GM19099 (cell line): ENCODE measurements at regions not wholly inside any gene's neighbourhood (a gene's known extent, or its start where the extent isn't known, plus 50 kb on each side); places are given as distances from the start of the nearest gene placed in this dataset.

Experiments used
- POLR2A ChIP-seq: IDR thresholded peaks from 3 replicates; pipeline ENCODE4 v1.6.1; 2011; ENCODE audit warnings: low read depth; ENCODE audit not compliant: insufficient read length; ENCODE audit errors: extremely low read depth

GRCh38 chr13:104967836-104968630 is 1567.4 kb downstream of the EFNB2 start:
- TF ChIP-seq POLR2A: no peak

GRCh38 chr13:104967376-104967775 is 1568.1 kb downstream of the EFNB2 start:
- TF ChIP-seq POLR2A: no peak

DNA sequence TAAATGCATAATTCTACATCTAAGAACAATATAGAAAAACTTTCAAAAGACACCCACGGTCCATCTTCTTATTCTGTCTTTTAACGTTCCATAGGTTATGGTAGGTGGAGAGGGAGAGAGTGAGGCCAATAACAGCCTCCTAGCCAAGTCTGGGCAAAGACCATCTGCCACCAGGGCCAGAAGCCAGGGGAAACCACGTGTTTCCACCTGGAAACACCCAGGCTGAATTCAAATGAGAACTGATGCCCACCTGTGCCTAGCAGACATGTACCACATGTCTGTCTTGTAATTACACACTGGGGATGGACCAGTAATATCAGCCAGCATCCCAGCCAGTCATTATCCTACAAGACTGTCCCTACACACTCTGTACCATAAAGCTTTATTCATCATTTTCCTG is 1573.1 kb downstream of the EFNB2 start:
- TF ChIP-seq POLR2A: no peak

DNA sequence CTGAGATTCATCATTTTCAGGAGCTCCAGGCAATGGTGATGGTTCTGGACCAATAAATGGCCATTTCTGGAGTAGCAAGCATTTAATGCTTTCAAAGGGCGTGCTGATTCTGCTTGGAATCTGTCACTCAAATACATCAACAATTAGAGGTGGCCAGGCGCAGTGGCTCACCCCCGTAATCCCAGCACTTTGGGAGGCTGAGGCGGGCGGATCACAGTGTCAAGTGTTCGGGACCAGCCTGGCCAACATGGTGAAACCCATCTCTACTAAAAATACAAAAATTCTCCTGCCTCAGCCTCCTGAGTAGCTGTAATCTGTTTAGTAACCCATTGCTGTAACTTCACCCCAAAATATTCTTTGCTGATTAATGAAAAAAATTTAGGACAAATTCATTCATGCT is 1574.2 kb downstream of the EFNB2 start:
- TF ChIP-seq POLR2A: no peak

GRCh38 chr13:104954210-104954609 is 1581.3 kb downstream of the EFNB2 start:
- TF ChIP-seq POLR2A: no peak

DNA sequence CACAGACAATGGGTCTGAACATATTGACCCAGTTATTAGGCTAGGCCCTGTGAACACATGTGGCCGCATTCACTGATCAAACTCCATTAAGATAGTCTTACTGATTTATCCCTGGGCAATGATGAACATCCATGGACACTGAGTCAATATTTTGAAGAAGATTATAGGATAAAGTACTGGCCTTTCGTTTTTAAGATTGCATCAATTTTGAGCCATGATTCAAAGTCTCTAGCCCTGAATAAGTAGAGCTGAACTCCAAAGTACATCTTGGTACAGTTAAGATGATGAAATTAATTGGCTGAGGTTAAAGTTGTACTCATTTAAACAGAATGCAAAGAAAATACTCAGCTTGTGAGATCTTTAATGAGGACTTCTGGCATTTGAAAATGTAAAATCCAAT is 1581.9 kb downstream of the EFNB2 start:
- TF ChIP-seq POLR2A: no peak

DNA sequence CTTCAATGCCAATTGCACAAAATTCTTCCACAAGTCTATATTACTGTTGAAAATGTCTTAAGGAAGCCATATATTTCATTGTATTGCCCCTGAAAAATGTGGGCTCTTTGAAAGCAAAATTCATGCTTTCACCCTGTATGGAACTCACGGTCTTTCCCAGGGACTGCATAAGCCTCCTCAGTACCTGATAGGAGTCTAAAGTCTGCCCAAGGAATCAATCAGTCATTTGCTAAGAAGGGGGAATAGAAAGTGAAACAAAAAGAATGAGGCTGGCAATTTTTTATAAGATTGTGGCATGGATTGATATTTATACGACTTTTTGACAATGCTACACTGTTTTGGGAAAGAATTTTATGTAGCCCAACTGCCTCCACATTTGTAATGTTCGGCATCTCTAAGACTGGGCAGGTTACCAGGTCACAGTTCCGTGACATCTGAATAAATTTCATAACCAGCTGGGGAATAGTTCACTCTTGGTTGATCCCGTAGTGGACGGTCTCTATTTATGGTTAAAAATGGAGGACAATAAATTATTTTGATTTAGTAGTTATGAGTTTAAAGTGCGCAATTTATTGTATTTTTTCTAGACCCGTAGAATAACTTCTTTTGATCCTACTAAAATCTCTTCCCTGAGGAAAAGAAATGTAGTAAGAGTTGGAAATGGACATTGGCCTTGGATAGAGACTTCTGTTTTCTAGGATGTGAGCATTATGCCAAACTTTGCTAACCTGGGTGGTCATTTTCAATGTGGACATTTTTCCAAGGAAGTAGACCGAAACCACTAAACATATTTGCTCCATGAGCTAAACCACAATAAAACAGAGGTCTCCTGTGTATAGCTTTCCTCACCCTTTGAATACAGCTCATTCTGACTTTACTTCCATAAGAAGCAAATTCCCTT is 1585.4 kb downstream of the EFNB2 start:
- TF ChIP-seq POLR2A: no peak

DNA sequence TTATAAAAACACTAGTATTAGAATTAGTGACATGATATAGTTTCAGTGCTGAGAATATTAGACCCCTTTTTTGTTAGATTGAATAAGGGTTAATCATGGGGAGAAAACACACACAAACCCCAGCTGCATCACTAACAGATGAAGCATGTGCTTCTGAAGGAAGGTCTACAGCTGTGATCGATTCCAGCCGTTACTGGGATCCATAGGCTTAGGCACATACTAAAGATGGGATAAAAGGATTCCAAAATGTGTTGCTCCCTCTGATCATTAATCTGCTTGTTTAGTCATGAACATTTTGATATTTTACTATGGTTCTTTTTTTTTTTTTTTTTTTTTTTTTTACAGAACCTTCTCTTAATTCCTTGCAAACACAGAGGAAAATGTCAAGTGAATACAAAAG is 1591.3 kb downstream of the EFNB2 start:
- TF ChIP-seq POLR2A: no peak

GRCh38 chr13:104943331-104943730 is 1592.1 kb downstream of the EFNB2 start:
- no peak for TF ChIP-seq POLR2A

DNA sequence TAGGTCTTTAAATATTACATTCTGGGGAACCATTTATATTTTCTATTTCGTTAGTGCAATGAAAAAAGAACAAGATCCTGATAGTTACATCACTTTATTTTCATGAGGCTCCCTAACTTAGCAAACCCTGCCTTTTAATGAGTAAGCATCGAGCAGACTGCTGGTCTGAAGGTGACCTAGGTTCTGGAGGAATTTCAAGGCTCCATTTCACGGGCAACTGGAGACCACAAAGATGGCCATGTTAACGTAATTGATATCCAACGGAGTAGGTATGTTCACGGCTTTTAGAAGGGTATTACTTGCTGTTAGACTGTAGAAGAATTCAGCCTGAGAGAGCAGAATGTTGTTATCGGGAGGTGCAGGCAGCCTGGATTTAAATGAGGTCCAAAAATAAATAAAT is 1597.6 kb downstream of the EFNB2 start:
- TF ChIP-seq POLR2A: no peak

DNA sequence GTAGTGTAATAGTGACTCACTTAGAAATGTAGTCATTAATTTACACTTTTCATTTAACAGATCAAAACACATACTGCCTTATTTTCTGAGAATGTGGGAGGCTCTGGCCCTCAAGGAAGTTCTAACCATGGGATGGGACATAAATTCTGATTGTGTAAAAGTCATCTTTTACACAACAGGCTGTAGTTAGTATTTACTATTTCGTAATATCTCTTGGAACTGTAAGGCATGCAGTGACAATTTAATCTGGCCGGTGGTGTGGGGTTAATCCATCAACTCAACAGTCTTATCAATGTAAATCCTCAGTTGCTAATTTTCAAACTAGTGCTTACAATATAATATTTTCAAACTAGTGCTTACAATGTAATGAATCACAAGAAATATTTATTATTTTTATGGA is 1599.2 kb downstream of the EFNB2 start:
- TF ChIP-seq POLR2A: no peak

GRCh38 chr13:104920091-104920490 is 1615.4 kb downstream of the EFNB2 start:
- no peak for TF ChIP-seq POLR2A

DNA sequence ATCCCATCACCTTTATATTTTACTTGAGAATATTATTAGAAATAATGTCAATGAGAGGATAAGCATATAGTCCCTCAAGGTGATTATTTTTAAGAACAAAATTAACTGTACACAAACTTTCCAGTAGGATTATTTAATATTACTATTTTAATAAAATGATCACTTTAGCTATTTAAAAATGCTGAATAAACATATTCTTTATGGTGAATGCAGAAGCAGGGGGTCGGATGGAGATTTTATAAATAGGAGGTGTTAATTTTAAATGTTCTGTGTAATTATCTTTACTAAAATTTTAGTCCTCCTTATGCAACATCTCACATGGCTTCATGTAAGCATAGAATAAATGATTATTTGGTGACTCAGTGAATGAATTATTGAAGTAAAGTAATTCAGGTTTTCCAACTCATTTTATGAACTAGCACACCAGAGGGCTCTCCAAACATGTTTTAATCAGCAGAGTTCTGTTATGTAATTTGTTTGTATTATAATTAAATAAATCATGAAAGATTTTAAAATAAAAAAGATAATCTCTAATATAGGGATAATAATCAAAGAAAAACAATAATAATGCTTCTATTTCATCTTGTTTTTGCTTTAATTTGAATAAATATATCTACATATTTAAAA is 1635.2 kb downstream of the EFNB2 start:
- no peak for TF ChIP-seq POLR2A

DNA sequence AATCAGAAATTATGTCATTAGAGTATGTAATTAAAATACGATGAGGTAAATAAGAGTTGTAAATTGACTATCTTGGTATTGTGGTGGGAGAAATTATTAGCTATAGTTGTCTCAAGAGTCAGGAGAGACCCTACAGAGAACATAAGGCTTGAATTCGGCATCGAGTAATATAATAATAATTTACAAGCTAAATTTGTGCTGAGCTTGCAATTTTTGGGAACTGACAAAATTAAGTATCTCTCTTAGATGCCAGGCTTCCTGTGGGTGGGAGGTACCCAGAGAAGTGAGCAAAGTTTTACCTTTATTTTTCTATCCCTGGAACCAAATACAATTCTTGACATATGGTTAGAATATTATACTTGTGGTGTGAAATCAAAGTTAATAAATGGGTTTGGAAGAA is 1637.0 kb downstream of the EFNB2 start:
- TF ChIP-seq POLR2A: no peak

GRCh38 chr13:104895521-104895920 is 1639.9 kb downstream of the EFNB2 start:
- no peak for TF ChIP-seq POLR2A
